Stimulated activated CD4-positive, alpha-beta T cell treated with anti-CD3 and anti-CD28 coated beads, Interleukin-1b, Interleukin-23, amount 100 ng/mL, for 24 hours (primary cell): ENCODE measurements at regions not wholly inside any gene's neighbourhood (a gene's known extent, or its start where the extent isn't known, plus 50 kb on each side); places are given as distances from the start of the nearest gene placed in this dataset.
"Not testable (repeated sequence)": the region's sequence is repeated elsewhere in the genome, so short reads cannot be mapped to it uniquely, and the experiment has no call there.

ENCODE experiments used
- DNase-seq, 4 experiments: peaks; one replicate each; pipeline ENCODE4 v3.0.0-alpha.2; 2020; ENCODE audit warnings: low read depth in 4 of 4, low spot score in 1 of 4

DNA sequence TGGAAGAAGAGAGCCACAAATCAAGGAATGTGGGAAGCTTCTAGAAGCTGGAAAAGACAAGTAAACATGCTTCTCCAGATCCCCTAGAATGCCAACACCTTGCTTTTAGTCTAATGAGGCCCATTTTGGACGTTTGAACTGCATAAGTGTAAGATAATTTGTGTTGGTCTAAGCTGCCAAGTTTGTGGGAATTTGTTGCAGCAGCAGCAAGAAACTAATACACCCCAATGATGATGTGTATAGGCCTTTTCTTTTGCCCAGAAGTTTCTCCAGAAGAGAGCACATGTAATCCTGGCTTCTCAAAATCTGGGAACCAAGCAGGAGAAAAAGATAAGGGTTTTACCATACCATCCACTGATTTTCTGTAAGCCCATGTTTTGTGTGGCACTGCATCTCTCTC, 96.1 kb upstream of the DPT start:
- no peak for DNase-seq

GRCh38 chr1:168825820-168826219, 96.8 kb upstream of the DPT start:
- no peak for DNase-seq

GRCh38 chr1:168826269-168826668, 97.3 kb upstream of the DPT start:
- DNase-seq = no peak

- no peak for DNase-seq
Measured at GRCh38 chr1:168827557-168827956, 98.6 kb upstream of the DPT start.

GRCh38 chr1:168829876-168830275, 100.9 kb upstream of the DPT start:
- no peak for DNase-seq

DNA sequence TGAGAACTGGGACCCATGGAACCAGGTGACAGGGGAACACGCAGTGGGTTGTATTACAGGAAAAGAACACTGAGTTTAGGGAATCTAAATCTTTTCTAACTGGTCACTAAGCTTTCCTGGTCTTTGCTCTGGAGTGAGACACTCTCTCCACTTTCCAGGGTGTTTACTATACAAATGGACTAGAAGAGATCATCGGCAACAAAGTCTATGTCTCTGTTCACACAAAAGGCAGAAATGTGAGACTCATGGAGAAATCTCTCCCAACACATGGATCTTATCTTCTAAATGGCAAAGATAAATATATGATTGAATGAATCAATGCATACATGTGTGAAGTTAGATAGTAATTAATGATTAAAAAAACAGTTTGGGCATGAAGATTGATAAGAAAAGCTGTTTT, 101.6 kb upstream of the DPT start:
- no peak for DNase-seq

GRCh38 chr1:168832661-168833060, 103.7 kb upstream of the DPT start:
- DNase-seq = no peak

DNA sequence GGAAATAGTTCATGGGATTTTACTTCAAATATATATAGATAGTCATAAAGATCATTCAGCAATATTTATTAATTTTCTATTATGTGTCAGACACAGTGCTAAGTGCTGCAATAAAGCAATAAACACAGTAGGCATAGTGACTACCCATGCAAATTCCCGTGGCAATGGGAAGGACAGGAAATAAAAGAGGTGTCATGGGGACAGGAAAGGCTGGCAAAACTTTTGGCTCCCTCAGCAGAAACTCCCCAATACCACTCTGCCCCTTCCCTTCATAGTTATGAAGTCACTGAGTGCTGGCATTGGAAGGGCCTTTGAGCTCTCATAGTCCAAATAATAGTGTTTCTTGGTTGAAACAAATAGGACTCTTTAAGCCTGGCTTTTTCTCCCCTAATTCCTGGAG, 104.4 kb upstream of the DPT start:
- DNase-seq = no peak

DNA sequence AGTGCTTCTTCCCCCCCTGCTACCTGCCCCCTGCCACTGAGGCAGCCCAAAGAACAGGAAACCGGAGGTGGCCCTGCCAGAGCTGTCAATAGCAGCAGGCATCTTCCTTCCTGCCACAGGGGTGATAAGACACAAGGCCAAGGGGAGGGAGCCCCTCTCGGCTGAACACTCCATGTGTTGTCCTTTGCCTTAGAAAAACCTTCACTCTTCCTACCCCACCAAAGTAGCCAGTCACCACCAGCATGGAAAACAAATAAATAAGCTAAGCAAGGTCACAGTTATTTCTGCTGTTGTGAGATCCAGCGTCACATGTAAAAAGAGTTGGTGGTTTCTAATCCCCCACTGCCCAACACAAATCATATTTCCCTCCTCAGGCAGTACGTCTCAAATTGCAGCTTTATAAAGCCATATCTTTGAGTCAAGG, 104.8 kb upstream of the DPT start:
- no peak for DNase-seq

DNA sequence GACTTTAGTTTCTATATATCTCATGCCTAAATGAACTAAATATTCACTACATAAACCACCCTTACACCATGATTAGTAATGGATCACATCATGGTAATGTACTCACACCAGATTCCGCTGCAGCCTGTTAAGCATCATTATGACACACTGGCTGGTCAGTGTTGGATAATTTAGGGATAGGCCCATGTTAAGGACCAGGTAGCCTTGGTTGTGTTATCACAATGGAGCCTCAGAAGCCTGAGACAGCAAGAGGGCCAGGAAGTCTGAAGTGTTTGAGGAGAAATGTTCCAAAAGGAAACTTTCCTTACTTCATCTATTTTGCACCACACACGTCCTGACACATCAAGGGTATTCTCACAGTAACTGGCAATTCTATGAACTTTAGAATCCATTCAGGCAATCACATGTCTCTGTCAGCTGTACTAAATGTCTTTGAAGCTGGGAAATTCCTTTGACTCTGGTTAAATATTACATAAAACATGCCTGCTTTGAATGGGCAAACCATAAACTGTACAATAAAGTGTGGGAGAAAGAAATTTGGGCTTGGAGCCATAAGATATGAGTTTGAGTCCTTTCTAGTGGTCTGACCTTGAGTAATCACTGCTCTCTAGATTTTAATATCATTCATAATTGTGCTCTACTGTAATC, 105.3 kb upstream of the DPT start:
- DNase-seq = no peak

DNA sequence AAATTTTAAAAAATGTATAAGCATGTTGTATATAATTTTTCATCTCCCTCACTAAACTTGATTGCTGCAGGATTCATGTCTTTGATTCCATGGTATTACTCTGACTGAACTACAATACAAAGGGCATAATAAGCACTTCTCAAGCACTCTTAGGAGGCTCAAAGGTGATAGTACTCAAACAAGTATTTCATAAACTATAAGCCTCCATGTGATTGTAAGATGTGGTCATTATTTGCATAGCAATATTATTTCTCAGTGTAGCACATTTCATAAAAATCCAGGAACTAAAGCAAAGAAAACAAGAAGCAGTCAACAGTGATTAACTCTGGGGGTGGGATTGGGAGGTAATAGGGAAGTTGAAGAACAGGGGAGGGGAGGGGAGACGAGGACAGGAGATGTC, 106.2 kb upstream of the DPT start:
- no peak for DNase-seq

GRCh38 chr1:168835791-168836190, 106.8 kb upstream of the DPT start:
- DNase-seq = no peak

DNA sequence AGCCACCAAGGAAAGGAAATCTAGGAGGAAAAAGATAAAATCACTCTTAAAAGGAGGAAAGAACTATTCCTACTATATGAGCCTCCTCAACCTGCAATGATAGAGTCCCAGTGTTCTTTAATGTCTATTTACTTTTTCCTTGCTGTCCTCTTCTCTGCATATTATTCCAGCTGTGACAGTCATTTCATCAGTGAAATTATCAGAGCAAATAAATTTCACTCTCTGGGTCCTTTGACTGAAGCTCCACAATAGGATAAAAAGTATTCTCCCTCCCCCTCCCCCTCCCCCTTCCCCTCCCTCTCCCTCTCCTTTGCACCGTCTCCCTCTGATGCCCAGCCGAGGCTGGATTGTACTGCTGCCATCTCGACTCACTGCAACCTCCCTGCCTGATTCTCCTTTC, 107.5 kb upstream of the DPT start:
- DNase-seq = no peak

DNA sequence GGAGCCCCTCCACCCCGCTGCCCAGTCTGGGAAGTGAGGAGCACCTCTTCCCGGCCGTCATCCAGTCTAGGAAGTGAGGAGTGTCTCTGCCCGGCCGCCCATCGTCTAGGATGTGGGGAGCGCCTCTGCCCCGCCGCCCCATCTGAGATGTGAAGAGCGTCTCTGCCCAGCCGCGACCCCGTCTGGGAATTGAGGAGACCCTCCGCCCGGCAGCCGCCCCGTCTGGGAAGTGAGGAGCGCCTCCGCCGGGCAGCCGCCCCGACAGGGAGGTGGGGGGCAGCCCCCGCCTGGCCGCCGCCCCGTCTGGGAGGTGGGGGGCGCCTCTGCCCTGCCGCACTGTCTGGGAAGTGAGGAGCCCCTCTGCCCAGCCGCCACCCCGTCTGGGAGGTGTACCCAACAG, 108.2 kb upstream of the DPT start:
- not testable (repeated sequence) for DNase-seq

DNA sequence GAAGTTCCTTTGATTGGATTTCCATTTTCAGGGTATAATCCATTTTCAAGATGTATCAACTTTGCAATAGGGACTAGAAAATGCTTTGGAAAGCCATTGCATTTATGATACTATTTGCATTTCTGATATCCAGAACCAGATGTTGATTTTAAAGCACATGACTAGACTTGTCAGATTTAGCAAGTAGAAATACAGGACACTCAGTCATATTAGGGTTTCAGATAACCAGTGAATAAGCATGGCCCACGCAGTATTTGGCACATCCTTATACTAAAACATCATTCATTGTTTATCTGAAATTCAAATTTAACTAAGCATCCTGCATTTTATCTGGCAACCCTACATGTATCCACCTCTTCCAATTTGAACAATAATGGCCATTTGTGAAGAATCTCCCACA, 113.3 kb upstream of the DPT start:
- DNase-seq = no peak

DNA sequence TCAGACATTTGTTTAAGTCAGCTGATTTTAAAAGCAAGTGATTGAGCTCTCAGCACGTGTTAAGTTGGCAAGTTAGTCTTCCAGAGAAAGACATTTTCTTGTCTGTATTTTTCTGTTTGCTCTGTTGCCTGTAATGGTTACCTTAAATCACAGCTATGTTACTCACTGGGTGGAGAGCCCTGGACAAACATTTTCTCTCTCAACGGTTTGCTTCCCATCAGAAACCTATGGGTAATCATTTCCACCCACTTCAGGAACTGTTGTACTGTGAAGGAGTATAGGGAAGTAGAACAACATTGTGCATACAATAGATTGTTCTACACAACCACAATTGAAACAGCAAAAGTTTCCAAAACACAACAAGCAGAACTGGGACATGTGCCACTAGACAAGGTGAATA, 113.9 kb upstream of the DPT start:
- DNase-seq = no peak

GRCh38 chr1:168843401-168843800, 114.4 kb upstream of the DPT start:
- no peak for DNase-seq

GRCh38 chr1:168843950-168844349, 114.9 kb upstream of the DPT start:
- no peak for DNase-seq

- no peak for DNase-seq
Measured at GRCh38 chr1:168845140-168845539, 116.1 kb upstream of the DPT start.

DNA sequence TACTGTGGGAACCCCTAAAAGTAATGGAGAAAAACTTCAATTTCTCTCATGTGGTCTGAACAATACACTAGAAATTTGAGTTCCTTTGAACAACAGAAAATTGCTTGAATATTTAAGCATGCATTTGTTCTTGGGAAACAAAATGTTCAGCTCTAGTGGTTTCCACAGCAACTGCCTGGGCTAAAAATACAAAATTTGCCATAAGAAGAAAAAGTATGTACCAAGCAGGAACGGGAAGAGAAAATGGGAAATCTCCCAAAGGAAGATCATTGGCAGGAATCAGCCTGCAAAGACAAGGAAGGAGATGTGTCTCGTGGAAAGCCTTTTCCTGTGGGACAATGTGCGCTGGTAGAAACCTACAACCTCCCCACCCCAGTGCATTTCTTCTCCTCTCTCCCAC, 119.0 kb upstream of the DPT start:
- DNase-seq = no peak

GRCh38 chr1:168861421-168862004, 132.5 kb upstream of the DPT start:
- no peak for DNase-seq

DNA sequence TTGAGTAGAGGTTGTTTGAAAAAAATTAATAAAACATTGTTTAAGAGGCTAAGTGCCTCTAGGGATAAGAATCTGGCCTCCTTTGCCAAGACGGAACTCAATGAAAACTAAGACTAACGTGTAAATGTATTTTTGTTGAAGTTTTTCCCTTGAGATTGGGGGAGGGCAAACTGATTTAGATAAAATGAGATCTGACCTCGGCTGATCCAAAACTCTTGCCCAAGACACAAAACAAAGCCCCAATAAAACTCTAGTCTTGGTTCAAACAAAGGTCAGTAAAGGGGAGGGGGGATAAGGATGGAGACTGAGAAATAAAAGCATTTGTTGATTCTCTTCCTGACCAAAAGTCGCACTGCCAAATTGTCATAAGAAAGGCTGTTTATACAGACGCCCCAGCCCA, 134.8 kb upstream of the DPT start:
- no peak for DNase-seq

DNA sequence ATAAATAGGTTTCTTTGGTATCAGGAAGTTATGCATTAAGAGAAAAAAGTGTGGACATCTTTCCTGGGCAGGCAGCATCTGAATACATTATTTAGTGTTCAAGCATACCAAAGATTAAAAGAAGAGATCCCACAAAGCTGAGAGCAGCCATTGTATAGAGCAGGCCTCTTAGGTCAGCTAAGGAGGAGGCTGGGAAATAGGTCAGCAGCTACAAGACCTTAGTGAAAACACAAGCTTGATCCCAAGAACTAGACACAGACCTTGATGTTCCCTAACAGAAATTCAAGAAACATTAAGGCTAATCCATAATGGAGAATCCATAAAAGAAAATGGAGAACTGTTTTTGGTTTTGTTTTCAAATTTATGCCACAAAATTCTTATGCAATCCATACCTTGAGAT, 135.3 kb upstream of the DPT start:
- no peak for DNase-seq
